Heart left ventricle (tissue), 16 donors: ENCODE measurements at regions not wholly inside any gene's neighbourhood (a gene's known extent, or its start where the extent isn't known, plus 50 kb on each side); places are given as distances from the start of the nearest gene placed in this dataset.

Source experiments
- ATAC-seq, 4 donors: fragments of 200-7000 bp; cut with Tn5 transposase; one replicate each; pipeline ENCODE4 v1.9.1; 2020 to 2022; ENCODE audit warnings: moderate library complexity in 4 of 4, mild to moderate bottlenecking in 3 of 4, moderate number of reproducible peaks in 1 of 4
- DNase-seq, 5 donors: peaks; one replicate each; pipeline ENCODE4 v3.0.0-alpha.2; 2020
- H3K27ac ChIP-seq, 12 donors: fragments of 200-600 bp; sonication (generic) in 4 of 12; one replicate each; pipeline versions ENCODE4 v1.5.0 to v1.8.0; 2016 to 2022; ENCODE audit warnings: mild to moderate bottlenecking in 2 of 12
- H3K27me3 ChIP-seq, 9 donors: fragments of 200-600 bp; sonication (generic) in 2 of 9; one replicate each; pipeline versions ENCODE4 v1.5.1 to v1.8.0; 2016 to 2022; ENCODE audit warnings: mild to moderate bottlenecking in 3 of 9
- H3K36me3 ChIP-seq, 9 donors: fragments of 200-600 bp; sonication (generic) in 2 of 9; one replicate each; pipeline versions ENCODE4 v1.5.0 to v1.8.0; 2018 to 2022; ENCODE audit warnings: mild to moderate bottlenecking in 2 of 9
- H3K4me1 ChIP-seq, 12 donors: fragments of 200-600 bp; sonication (generic) in 4 of 12; one replicate each; pipeline versions ENCODE4 v1.5.0 to v1.8.0; 2016 to 2022; ENCODE audit warnings: mild to moderate bottlenecking in 3 of 12
- H3K4me3 ChIP-seq, 12 donors: fragments of 200-600 bp; sonication (generic) in 4 of 12; one replicate each; pipeline versions ENCODE4 v1.5.0 to v1.8.0; 2017 to 2022; ENCODE audit warnings: mild to moderate bottlenecking in 9 of 12, moderate library complexity in 4 of 12
- H3K9me3 ChIP-seq, 12 donors: fragments of 200-600 bp; sonication (generic) in 4 of 12; one replicate each; pipeline versions ENCODE4 v1.5.0 to v1.8.0; 2016 to 2022; ENCODE audit warnings: mild to moderate bottlenecking in 1 of 12
- POLR2A ChIP-seq, 2 donors: fragments of 450-650 bp; IDR thresholded peaks; one replicate each; pipeline ENCODE4 v1.6.1; 2017; ENCODE audit warnings: antibody characterized with exemption in 2 of 2, mild to moderate bottlenecking in 2 of 2, moderate library complexity in 2 of 2
- WGBS, 4 donors: extraction: QIAGEN DNeasy Blood & Tissue Kit in 2 of 4; methylation state at CpG; one replicate each; pipeline versions ENCODE4 v1.1.5 to v1.1.7; 2013 to 2018; 5-methylcytosine and 5-hydroxymethylcytosine counted together
- intact Hi-C, 10 donors: fragments of 100-400 bp; cut with DNase I; formaldehyde crosslinking; loops; one replicate each; pipeline versions ENCODE4 v1.11.1 to v1.14.2; 2022
- TF ChIP-seq, protein P1 (sequence below), 12 donors: fragments of 200-600 bp; sonication (generic) in 4 of 12; IDR thresholded peaks; one replicate each; pipeline versions ENCODE4 v1.5.0 to v1.8.0; 2018 to 2022; ENCODE audit warnings: antibody characterized with exemption in 12 of 12, mild to moderate bottlenecking in 5 of 12
- donor health status: ischemic (EF 13 %, LVEDD 7.1; RV severe dilation, severe dysfunction).
- donor health status: healthy with polysubstance abuse.
- donor health status: DM: no; HTN: yes; CAD: no.
- donor health status: DM: no; HTN: no; CAD: no.
- donor health status: ischemic (EF 25% LVEDD 6.9; RV normal size, moderate dysfunction).
- donor health status: ischemic (EF 25% LVEDD 5.7; RV mildly dilated, moderate dysfunction).
- donor health status: healthy.
- donor health status: DM: yes; HTN: yes; CAD: no.
- donor health status: ischemic (EF 35%, LVEDD 5.7; RV mildly dilated, moderate dysfunction).
- donor health status: nonischemic (EF 11% LVEDD 7.7; RV severe dilation, severe dysfunction).
- donor health status: DM: yes; HTN: yes; CAD: no.
- donor health status: PGD.
- donor health status: ischemic (EF 29% LVEDD 5.4; RV normal size, mild dysfunction).
- donor health status: nonischemic (EF 23%, LVEDD 6.1; RV moderate dilation, normal function).

- Histone ChIP-seq H3K9me3 (no peaks in the 10 kb centered on the region), H3K36me3 (no peaks in the 10 kb centered on the region), H3K4me1 (no peaks in the 10 kb centered on the region), H3K27ac (no peak overlapping the region), H3K4me3 (no peak overlapping the region), H3K27me3 (no peaks in the 10 kb centered on the region)
- WGBS, 4 donors = 59 to 65% (median 61%) methylated on average over 2 of the region's 2 CpGs
- TF ChIP-seq, protein P1, sequence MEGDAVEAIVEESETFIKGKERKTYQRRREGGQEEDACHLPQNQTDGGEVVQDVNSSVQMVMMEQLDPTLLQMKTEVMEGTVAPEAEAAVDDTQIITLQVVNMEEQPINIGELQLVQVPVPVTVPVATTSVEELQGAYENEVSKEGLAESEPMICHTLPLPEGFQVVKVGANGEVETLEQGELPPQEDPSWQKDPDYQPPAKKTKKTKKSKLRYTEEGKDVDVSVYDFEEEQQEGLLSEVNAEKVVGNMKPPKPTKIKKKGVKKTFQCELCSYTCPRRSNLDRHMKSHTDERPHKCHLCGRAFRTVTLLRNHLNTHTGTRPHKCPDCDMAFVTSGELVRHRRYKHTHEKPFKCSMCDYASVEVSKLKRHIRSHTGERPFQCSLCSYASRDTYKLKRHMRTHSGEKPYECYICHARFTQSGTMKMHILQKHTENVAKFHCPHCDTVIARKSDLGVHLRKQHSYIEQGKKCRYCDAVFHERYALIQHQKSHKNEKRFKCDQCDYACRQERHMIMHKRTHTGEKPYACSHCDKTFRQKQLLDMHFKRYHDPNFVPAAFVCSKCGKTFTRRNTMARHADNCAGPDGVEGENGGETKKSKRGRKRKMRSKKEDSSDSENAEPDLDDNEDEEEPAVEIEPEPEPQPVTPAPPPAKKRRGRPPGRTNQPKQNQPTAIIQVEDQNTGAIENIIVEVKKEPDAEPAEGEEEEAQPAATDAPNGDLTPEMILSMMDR (IDR thresholded peaks at IDR 0.05) = no peak
- no peak for TF ChIP-seq POLR2A (IDR thresholded peaks at IDR 0.05)
- ATAC-seq (no peak), DNase-seq (no peak)
- intact Hi-C loops = no loop called here
Measured at GRCh38 chr2:180196419-180196977, 189.4 kb upstream of the CWC22 start.

- H3K9me3 ChIP-seq = no peaks in the 10 kb centered on the region
- no peaks in the 10 kb centered on the region for H3K36me3 ChIP-seq
- no peak overlapping the region for H3K27ac ChIP-seq
- H3K27me3 ChIP-seq = no peaks in the 10 kb centered on the region
- H3K4me3 ChIP-seq = no peak overlapping the region
- ATAC-seq = no peak
- DNase-seq = no peak
- H3K4me1 ChIP-seq = no peaks in the 10 kb centered on the region
- intact Hi-C loops = no loop called here
- TF ChIP-seq POLR2A (IDR thresholded peaks at IDR 0.05) = no peak
- TF ChIP-seq, protein P1 (IDR thresholded peaks at IDR 0.05) = no peak
Measured at GRCh38 chr2:180195847-180196246, 188.8 kb upstream of the CWC22 start.

- no peaks in the 10 kb centered on the region for H3K36me3 ChIP-seq
- 46 to 57% (median 51%) methylated on average over 11 of the region's 11 CpGs for WGBS, 4 donors
- no peaks in the 10 kb centered on the region for H3K9me3 ChIP-seq
- no peaks in the 10 kb centered on the region for H3K4me1 ChIP-seq
- H3K4me3 ChIP-seq = peak overlapping the region in 2 of 12 donors; percentile 2 to 16
- intact Hi-C loops = no loop called here
- TF ChIP-seq, protein P1 (IDR thresholded peaks at IDR 0.05) = no peak
- no peak for TF ChIP-seq POLR2A (IDR thresholded peaks at IDR 0.05)
- no peak for DNase-seq
- no peak overlapping the region for H3K27ac ChIP-seq
- no peaks in the 10 kb centered on the region for H3K27me3 ChIP-seq
- ATAC-seq = no peak
Measured at GRCh38 chr2:180191432-180192124, 184.5 kb upstream of the CWC22 start.

- DNase-seq = no peak
- intact Hi-C loops = no loop called here
- 77 to 88% (median 79%) methylated on average over 2 of the region's 2 CpGs for WGBS, 4 donors
- Histone ChIP-seq H3K27me3 (no peaks in the 10 kb centered on the region), H3K27ac (no peak overlapping the region), H3K4me1 (no peaks in the 10 kb centered on the region), H3K9me3 (no peaks in the 10 kb centered on the region), H3K36me3 (no peaks in the 10 kb centered on the region), H3K4me3 (no peak overlapping the region)
- TF ChIP-seq, protein P1 (IDR thresholded peaks at IDR 0.05) = no peak
- TF ChIP-seq POLR2A (IDR thresholded peaks at IDR 0.05) = no peak
- no peak for ATAC-seq
Measured at GRCh38 chr2:180190851-180191250, 183.8 kb upstream of the CWC22 start.
